ENCODE measurements at regions not wholly inside any gene's neighbourhood (a gene's known extent, or its start where the extent isn't known, plus 50 kb on each side); places are given as distances from the start of the nearest gene placed in this dataset.
"Not testable (repeated sequence)": the region's sequence is repeated elsewhere in the genome, so short reads cannot be mapped to it uniquely, and the experiment has no call there.

- DNase-seq (ENCODE audit: low read depth) = no peak
- no peak for TF ChIP-seq CTCF (IDR thresholded peaks at IDR 0.05; ENCODE audit: low read length, missing control alignments)
- H3K4me3 ChIP-seq (replicated peaks; ENCODE audit: low read depth, low read length) = no peak overlapping the region
Observed at GRCh38 chr11:81255895-81256294, 1477.8 kb downstream of the FAM181B start.

DNA sequence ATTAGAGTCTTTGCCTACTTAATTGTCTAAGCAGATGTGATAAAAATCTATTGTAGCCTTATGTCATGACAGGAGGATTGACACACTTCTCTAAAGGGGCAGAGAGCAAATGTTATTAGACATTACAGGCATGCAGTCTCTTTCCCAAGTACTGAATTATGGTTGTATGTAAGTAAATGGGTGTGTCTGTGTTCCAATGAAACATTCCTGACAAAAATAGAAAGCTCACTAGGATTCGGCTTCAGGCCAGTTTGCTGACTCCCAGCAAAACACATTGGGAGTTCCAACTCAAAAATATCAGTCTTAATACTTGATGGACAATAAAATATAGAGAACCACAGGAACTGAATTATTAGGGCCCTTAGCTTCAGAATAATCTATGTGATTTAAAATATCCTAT is 1480.4 kb downstream of the FAM181B start:
- DNase-seq (ENCODE audit: low read depth) = no peak
- TF ChIP-seq CTCF (IDR thresholded peaks at IDR 0.05; ENCODE audit: low read length, missing control alignments) = no peak
- no peak overlapping the region for H3K4me3 ChIP-seq (replicated peaks; ENCODE audit: low read depth, low read length)

DNA sequence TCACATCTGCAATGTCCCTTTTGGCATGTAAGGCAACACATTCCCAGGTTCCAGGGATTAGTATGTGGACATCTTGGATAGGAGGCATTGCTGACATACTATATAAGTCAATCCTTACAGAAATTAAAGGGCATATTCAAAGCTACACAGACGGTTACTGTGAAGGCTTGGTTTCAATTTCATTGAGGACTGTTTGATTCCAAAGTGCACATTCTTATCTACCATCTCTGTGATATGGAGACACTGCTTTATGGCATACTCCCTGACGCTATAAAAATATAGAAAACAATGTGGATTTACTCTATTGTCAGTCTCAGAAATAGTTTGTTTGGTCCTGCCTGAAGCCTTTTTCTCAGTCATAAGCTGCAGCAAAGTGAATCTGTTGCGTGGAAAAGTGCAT is 1486.7 kb downstream of the FAM181B start:
- no peak for TF ChIP-seq CTCF (IDR thresholded peaks at IDR 0.05; ENCODE audit: low read length, missing control alignments)
- no peak overlapping the region for H3K4me3 ChIP-seq (replicated peaks; ENCODE audit: low read depth, low read length)
- DNase-seq (ENCODE audit: low read depth) = no peak

DNA sequence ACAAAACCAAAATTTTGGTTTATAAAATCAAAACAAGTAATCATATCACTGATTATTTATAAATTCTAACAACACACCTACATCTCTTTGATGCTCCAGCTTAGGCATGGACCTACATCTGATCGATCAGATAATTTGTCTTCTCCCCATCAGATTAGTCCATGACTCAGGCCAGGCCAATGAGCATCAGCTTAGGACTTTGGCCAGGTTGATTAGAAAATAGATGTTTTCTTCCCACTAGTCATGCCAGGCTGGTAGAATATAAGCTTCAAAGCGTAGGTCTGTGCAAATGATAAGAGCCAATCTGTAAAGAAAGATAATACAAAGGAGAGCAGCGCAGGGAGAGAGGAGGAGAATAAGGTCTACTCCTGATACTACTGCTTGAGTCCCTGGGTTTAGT is 1487.9 kb downstream of the FAM181B start:
- H3K4me3 ChIP-seq (replicated peaks; ENCODE audit: low read depth, low read length) = no peak overlapping the region
- no peak for TF ChIP-seq CTCF (IDR thresholded peaks at IDR 0.05; ENCODE audit: low read length, missing control alignments)
- DNase-seq (ENCODE audit: low read depth) = no peak

DNA sequence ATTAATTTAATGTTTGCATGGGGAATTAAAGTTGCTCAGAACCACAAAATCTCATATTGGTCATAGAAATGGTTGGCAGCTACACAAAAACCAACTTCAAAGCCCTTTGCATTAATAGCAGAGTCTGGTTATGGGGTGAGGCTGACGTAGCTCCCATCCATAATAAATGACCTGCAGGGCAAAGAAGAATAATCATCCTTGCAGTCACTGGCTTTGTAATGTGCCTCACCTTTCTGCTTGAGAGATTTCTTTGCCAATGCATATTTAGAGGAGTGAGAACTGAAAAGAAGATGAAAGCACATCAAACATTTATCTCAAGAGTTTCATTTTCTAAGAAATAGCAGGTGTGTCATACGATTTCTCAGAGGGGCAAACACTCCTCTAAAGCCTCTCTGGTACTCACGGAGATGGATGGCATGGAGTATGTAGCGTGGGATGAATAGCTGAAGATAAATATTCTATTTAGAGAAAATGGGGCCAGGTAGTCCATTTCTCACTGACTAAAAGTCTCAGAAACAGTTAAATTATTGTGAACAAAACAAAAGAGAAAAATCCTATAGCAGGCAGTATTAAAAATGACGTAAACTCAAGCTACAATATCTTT is 1491.9 kb downstream of the FAM181B start:
- no peak for TF ChIP-seq CTCF (IDR thresholded peaks at IDR 0.05; ENCODE audit: low read length, missing control alignments)
- no peak overlapping the region for H3K4me3 ChIP-seq (replicated peaks; ENCODE audit: low read depth, low read length)

DNA sequence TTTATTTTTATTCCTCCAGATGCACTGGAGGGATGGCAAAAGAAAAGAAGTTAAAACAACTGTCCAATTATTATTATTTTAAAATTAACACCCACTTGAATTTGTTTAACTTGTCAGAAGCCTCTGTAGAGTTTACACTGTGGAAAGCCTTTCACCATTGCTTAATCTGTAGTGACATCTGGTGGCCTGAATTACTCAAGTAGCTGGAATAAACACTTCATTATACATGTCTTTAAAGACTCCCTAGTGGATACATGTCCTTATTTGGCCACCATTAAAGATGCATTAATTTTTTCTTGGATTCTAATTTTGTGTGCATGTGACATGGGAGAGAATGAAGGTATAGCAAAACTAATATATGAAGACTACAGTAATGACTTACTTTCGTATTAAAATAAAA is 1496.5 kb downstream of the FAM181B start:
- peak; percentile 17 for TF ChIP-seq CTCF (IDR thresholded peaks at IDR 0.05; ENCODE audit: low read length, missing control alignments)
- peak; percentile 37 for DNase-seq (ENCODE audit: low read depth)
- no peak overlapping the region for H3K4me3 ChIP-seq (replicated peaks; ENCODE audit: low read depth, low read length)

More for the DNA sequence above, 1491.9 kb downstream of the FAM181B start:
- DNase-seq (ENCODE audit: low read depth) = no peak

DNA sequence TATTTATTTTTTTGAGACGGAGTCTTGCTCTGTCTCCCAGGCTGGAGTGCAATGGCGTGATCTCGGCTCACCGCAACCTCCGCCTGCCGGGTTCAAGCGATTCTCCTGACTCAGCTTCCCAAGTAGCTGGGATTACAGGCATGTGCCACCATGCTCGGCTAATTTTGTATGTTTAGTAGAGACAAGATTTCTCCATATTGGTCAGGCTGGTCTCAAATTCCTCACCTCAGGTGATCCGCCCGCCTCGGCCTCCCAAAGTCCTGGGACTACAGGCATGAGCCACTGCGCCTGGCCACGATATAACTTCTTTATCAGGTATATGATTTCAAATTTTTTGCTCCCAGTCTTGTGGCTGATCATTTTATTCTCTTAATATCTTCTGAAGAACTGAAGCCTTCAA is 1506.3 kb downstream of the FAM181B start:
- H3K4me3 ChIP-seq (replicated peaks; ENCODE audit: low read depth, low read length); DNase-seq (ENCODE audit: low read depth): not testable (repeated sequence)
